ENCODE measurements at regions not wholly inside any gene's neighbourhood (a gene's known extent, or its start where the extent isn't known, plus 50 kb on each side); places are given as distances from the start of the nearest gene placed in this dataset.

GRCh38 chr6:22621701-22622100 is 52.3 kb downstream of the HDGFL1 start:
- DNase-seq: no peak

- DNase-seq: no peak
Observed at GRCh38 chr6:22622351-22622750, 53.0 kb downstream of the HDGFL1 start.

GRCh38 chr6:22622813-22623212 is 53.4 kb downstream of the HDGFL1 start:
- no peak for DNase-seq

GRCh38 chr6:22627644-22628043 is 58.3 kb downstream of the HDGFL1 start:
- no peak for DNase-seq

GRCh38 chr6:22631091-22631490 is 61.7 kb downstream of the HDGFL1 start:
- DNase-seq: no peak

GRCh38 chr6:22632581-22633145 is 63.3 kb downstream of the HDGFL1 start:
- DNase-seq: no peak

- no peak for DNase-seq
Observed at GRCh38 chr6:22636452-22636851, 67.1 kb downstream of the HDGFL1 start.

- no peak for DNase-seq
Observed at GRCh38 chr6:22637782-22638181, 68.4 kb downstream of the HDGFL1 start.

GRCh38 chr6:22638320-22638719 is 69.0 kb downstream of the HDGFL1 start:
- DNase-seq: no peak

GRCh38 chr6:22642254-22642653 is 72.9 kb downstream of the HDGFL1 start:
- DNase-seq: no peak

GRCh38 chr6:22643780-22644179 is 74.4 kb downstream of the HDGFL1 start:
- no peak for DNase-seq

- no peak for DNase-seq
Observed at GRCh38 chr6:22647719-22648118, 78.4 kb downstream of the HDGFL1 start.

GRCh38 chr6:22651731-22652130 is 82.4 kb downstream of the HDGFL1 start:
- no peak for DNase-seq

GRCh38 chr6:22653980-22654610 is 84.7 kb downstream of the HDGFL1 start:
- DNase-seq: no peak

- DNase-seq: no peak
Observed at GRCh38 chr6:22656706-22657351, 87.5 kb downstream of the HDGFL1 start.

- no peak for DNase-seq
Observed at GRCh38 chr6:22657352-22657980, 88.1 kb downstream of the HDGFL1 start.

- DNase-seq: no peak
Observed at GRCh38 chr6:22658183-22658582, 88.8 kb downstream of the HDGFL1 start.

- no peak for DNase-seq
Observed at GRCh38 chr6:22658934-22659333, 89.6 kb downstream of the HDGFL1 start.

GRCh38 chr6:22664968-22665367 is 95.6 kb downstream of the HDGFL1 start:
- DNase-seq: no peak

GRCh38 chr6:22666021-22666420 is 96.7 kb downstream of the HDGFL1 start:
- no peak for DNase-seq

- DNase-seq: no peak
Observed at GRCh38 chr6:22666586-22666985, 97.2 kb downstream of the HDGFL1 start.

- no peak for DNase-seq
Observed at GRCh38 chr6:22667855-22668254, 98.5 kb downstream of the HDGFL1 start.

GRCh38 chr6:22668307-22668706 is 98.9 kb downstream of the HDGFL1 start:
- no peak for DNase-seq

GRCh38 chr6:22668717-22669116 is 99.4 kb downstream of the HDGFL1 start:
- DNase-seq: no peak

Measured in inflammatory macrophage treated with lipopolysaccharide for 4 hours (primary cell).